Endothelial cell (in vitro differentiated cells): ENCODE measurements at regions not wholly inside any gene's neighbourhood (a gene's known extent, or its start where the extent isn't known, plus 50 kb on each side); places are given as distances from the start of the nearest gene placed in this dataset.

Source experiments
- DNase-seq: peaks from one replicate; pipeline ENCODE4 v3.0.0; 2021; ENCODE audit warnings: low spot score
- H3K27ac Mint-ChIP-seq: one replicate; pipeline ENCODE4 v1.8.0; 2021; ENCODE audit warnings: mixed read lengths, inconsistent platforms; ENCODE audit not compliant: unreplicated experiment
- H3K27me3 Mint-ChIP-seq: one replicate; pipeline ENCODE4 v1.8.0; 2021; ENCODE audit warnings: mild to moderate bottlenecking, moderate library complexity, mixed read lengths, inconsistent platforms; ENCODE audit not compliant: unreplicated experiment
- H3K36me3 Mint-ChIP-seq: one replicate; pipeline ENCODE4 v1.8.0; 2021; ENCODE audit warnings: mild to moderate bottlenecking, low read depth, mixed read lengths, inconsistent platforms; ENCODE audit not compliant: unreplicated experiment
- H3K4me1 Mint-ChIP-seq: one replicate; pipeline ENCODE4 v1.8.0; 2021; ENCODE audit warnings: mild to moderate bottlenecking, mixed read lengths, inconsistent platforms; ENCODE audit not compliant: unreplicated experiment
- H3K4me3 Mint-ChIP-seq: one replicate; pipeline ENCODE4 v1.8.0; 2021; ENCODE audit warnings: mild to moderate bottlenecking, mixed read lengths, inconsistent platforms; ENCODE audit not compliant: unreplicated experiment
- H3K9me3 Mint-ChIP-seq: one replicate; pipeline ENCODE4 v1.8.0; 2021; ENCODE audit warnings: mixed read lengths, inconsistent platforms; ENCODE audit not compliant: unreplicated experiment
- TF ChIP-seq, protein P1 (sequence below): fragments of 200-600 bp; sonication (generic); IDR thresholded peaks from one replicate; pipeline ENCODE4 v1.5.0; 2021; ENCODE audit warnings: antibody characterized with exemption; ENCODE audit not compliant: unreplicated experiment

DNA sequence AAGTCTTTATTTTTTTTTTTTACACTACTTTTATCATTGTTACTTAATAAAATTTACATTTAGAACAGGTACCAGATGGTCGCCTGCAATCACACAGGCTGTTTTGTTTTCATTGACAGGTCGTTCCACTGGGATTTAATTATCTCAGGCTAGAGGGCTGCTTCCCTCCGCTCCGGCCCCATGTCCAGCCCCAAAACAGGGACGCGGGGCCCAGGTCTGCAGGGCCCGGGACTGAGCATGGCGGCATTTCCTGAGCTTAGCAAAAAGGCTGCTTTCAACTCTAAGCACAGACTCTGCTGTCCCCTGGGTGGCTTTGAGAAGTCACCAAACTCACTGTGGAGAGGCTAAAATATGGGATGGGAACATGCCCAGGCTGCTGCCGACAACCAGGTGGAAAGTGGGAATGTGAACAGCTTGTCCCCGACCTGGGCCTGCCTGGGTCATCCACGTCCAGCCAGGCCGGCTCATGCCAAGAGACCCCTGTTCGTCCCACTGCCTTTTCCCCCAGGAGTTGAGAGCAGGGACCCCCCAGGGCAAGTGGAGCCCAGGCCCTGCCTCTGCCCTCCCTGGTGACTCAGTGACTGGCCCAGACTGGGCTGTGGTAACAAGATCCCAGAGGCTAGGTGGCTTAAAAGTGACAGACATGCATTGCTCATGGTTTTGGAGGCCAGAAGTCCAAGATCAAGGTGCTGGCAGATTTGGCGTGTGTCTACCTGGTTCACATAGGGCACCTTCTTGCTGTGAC is 150.0 kb downstream of the SHANK2 start:
- TF ChIP-seq, protein P1, sequence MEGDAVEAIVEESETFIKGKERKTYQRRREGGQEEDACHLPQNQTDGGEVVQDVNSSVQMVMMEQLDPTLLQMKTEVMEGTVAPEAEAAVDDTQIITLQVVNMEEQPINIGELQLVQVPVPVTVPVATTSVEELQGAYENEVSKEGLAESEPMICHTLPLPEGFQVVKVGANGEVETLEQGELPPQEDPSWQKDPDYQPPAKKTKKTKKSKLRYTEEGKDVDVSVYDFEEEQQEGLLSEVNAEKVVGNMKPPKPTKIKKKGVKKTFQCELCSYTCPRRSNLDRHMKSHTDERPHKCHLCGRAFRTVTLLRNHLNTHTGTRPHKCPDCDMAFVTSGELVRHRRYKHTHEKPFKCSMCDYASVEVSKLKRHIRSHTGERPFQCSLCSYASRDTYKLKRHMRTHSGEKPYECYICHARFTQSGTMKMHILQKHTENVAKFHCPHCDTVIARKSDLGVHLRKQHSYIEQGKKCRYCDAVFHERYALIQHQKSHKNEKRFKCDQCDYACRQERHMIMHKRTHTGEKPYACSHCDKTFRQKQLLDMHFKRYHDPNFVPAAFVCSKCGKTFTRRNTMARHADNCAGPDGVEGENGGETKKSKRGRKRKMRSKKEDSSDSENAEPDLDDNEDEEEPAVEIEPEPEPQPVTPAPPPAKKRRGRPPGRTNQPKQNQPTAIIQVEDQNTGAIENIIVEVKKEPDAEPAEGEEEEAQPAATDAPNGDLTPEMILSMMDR, result no peak
- no peaks in the 10 kb centered on the region for H3K36me3 Mint-ChIP-seq
- H3K4me1 Mint-ChIP-seq, result no peaks in the 10 kb centered on the region
- no peak overlapping the region for H3K27ac Mint-ChIP-seq
- peaks cover 2% of the 10 kb centered on the region for H3K27me3 Mint-ChIP-seq
- no peak for DNase-seq
- H3K9me3 Mint-ChIP-seq, result no peaks in the 10 kb centered on the region
- no peak overlapping the region for H3K4me3 Mint-ChIP-seq

DNA sequence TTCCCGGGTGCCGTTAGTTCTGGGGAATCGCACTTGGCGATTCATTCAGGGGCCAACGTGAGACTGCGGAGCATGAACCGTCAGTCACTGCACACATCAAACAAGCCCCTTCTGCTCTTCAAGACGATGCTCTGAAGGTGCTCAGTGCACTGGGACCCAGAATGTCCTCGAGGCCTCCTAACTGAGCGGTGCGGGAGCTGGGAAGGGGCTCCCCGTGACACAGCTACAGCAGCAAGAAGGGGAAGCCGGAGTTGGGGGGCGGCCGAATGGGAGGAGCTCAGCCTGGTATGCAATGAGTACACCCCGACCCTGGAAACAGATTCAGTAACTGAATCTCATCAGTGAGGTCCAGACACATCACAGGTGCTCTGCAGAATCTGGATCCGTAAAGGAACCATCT is 150.8 kb downstream of the SHANK2 start:
- Mint-ChIP-seq H3K27me3 (peaks cover 3% of the 10 kb centered on the region), H3K27ac (no peak overlapping the region), H3K9me3 (no peaks in the 10 kb centered on the region), H3K4me1 (no peaks in the 10 kb centered on the region), H3K4me3 (no peak overlapping the region), H3K36me3 (no peaks in the 10 kb centered on the region)
- no peak for DNase-seq
- TF ChIP-seq, protein P1, result no peak

DNA sequence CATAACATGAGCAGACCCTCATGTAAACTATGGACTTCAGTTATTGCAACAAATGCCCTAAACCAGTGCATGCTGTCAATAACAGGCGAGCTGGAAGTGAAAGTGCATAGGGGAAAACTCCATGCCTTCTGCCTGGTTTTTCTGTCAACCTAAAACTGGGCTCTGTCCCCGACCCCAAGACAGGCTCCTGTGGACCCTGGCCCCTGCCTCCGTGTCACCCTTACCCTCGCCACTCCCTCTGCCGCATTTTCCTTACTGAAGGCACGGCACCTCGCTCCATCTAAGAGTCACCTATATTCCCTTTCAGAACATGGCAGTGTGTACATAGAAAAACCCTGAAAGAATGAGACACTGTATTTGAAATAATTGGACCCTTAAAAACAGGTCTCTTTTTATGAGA is 151.3 kb downstream of the SHANK2 start:
- Mint-ChIP-seq H3K27me3 (peaks cover 2% of the 10 kb centered on the region), H3K27ac (no peak overlapping the region)

DNA sequence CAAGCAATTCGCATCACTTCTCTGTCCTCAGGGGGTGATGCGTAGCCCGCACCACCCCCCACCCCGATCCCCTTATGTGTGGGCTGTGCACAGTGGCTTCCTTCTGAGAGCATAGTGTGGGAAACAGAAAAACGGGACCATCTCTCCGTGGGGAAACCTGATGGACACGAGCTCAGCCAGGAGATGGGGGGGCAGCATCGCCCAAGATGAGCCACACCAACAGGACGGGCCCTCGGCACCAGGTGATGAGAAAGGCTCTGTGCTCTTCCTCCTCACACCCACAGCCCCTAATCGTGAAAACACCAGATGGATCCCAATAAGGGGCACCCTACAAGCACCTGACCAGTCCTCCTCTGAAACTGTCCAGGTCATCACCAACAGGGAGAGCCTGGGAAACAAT is 153.6 kb downstream of the SHANK2 start:
- peaks cover 4% of the 10 kb centered on the region for H3K27me3 Mint-ChIP-seq
- peaks cover 4% of the 10 kb centered on the region for H3K4me1 Mint-ChIP-seq
- TF ChIP-seq, protein P1, result no peak
- no peak overlapping the region for H3K4me3 Mint-ChIP-seq
- no peaks in the 10 kb centered on the region for H3K36me3 Mint-ChIP-seq
- no peak overlapping the region for H3K27ac Mint-ChIP-seq
- no peaks in the 10 kb centered on the region for H3K9me3 Mint-ChIP-seq
- no peak for DNase-seq

More for the DNA sequence above, 151.3 kb downstream of the SHANK2 start:
- no peak for DNase-seq
- Mint-ChIP-seq H3K9me3 (no peaks in the 10 kb centered on the region), H3K36me3 (no peaks in the 10 kb centered on the region), H3K4me1 (peaks cover 2% of the 10 kb centered on the region), H3K4me3 (no peak overlapping the region)
- TF ChIP-seq, protein P1, result no peak

DNA sequence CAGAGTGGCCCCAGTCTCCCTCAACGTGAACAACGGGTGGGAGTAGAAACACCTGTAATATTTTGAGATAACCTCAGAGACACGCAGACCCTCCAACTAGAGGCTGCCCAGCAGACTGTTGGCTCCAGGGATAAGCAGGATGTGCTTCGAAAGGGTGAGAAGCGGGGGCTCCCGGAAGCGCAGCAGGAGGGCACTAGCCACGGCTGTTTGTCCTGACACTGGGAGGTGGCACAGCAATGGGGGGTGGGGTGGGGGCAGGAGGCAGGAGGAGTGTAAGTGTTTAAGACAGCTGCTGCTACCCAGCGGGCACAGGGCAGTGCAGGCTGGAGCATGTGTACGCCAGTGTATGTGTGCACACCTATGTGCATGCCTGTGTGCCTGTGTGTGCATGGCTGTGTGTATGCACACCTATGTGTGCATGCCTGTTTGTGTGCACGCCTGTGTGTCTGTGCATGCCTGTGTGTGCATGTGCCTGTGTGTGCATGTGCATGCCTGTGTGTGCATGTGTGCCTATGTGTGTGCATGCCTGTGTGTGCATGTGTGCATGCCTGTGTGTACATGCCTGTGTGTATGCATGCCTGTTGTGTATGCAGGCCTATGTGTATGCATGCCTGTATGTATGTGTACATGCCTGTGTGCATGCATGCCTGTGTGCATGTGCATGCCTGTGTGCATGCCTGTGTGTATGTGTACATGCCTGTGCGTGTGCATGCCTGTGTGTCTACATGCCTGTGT is 154.7 kb downstream of the SHANK2 start:
- H3K27me3 Mint-ChIP-seq, result peaks cover 4% of the 10 kb centered on the region
- no peak overlapping the region for H3K27ac Mint-ChIP-seq
- peaks cover 4% of the 10 kb centered on the region for H3K4me1 Mint-ChIP-seq
- H3K36me3 Mint-ChIP-seq, result no peaks in the 10 kb centered on the region
- TF ChIP-seq, protein P1, result no peak
- no peak for DNase-seq
- no peak overlapping the region for H3K4me3 Mint-ChIP-seq
- H3K9me3 Mint-ChIP-seq, result no peaks in the 10 kb centered on the region
